HG03442 (cell line): ENCODE measurements at regions not wholly inside any gene's neighbourhood (a gene's known extent, or its start where the extent isn't known, plus 50 kb on each side); places are given as distances from the start of the nearest gene placed in this dataset.

ENCODE experiments used
- ATAC-seq: cut with Tn5 transposase; IDR thresholded peaks from one replicate; pipeline ENCODE4 v1.9.1; 2021; ENCODE audit warnings: mild to moderate bottlenecking, moderate library complexity; ENCODE audit not compliant: unreplicated experiment

GRCh38 chrX:114332766-114333165 is 251.1 kb upstream of the HTR2C start:
- no peak for ATAC-seq

GRCh38 chrX:114334473-114334982 is 249.4 kb upstream of the HTR2C start:
- ATAC-seq = no peak

- ATAC-seq = no peak
These were observed 245.0 kb upstream of the HTR2C start for GRCh38 chrX:114338870-114339269.

DNA sequence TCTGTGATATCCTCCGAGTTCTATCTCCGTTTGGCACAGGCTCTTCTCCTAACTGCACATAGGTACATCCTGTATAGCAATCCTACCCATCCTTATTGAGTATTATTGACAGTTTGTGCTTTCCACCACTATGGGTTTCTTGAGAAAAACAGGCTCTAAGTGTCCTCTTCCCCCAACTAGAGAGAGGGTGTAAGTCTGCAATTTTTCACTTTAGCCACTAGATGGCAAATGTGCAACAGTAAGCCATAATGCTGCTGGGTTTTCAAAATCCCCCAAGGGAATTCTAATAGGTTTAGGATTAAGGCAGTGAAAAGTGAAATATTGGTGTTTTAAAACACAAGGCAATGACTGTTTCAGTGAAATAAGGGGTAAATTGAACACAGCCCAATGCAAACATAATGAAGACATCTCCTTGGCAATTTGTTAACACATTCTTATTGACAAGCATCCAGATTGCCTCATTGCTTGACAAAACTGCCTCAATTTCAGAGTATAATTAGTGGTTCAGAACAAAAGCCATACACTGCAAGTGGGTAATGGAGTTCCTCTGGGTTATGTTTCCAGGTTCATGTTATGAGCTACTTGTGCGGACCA is 239.0 kb upstream of the HTR2C start:
- peak; percentile 80 for ATAC-seq

GRCh38 chrX:114361076-114361725 is 222.7 kb upstream of the HTR2C start:
- no peak for ATAC-seq

DNA sequence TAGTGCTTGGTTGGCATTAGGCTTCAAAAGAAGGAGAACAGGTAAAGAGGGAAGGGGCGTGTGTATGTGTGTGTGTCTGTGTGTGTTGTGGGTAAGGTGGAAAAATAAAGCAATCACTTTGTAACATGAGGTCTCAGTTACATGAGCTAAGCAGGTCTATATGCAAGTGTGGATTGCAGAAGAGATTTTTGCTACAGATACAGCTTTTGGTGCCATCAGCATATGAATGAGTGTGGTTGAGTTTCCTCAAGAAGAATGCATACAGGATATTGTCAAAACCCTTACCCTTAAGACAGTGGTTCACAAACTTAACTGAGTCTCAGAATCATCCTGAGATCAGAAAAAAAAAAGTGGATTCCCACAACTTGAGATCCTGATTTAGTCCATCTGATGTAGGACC is 220.5 kb upstream of the HTR2C start:
- ATAC-seq = no peak

- ATAC-seq = no peak
These were observed 218.6 kb upstream of the HTR2C start for GRCh38 chrX:114365065-114365834.

DNA sequence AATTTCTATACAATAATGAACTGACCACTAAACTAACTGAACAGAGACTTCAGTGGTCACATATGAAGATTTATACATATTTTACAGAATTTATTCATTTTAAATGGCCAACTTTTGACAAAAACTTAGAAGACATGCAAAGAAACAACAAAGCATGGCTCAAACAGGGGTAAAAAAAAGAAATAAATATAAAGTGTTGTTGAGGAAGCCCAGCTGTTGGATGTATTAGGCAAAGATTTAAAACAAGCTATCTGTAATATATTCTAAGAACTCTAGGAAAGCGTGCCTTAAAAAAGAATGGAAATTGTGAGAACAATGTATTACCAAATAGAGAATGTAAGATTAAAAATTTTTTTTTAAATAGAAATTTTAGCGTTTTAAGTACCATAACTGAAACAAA is 210.9 kb upstream of the HTR2C start:
- ATAC-seq = no peak

DNA sequence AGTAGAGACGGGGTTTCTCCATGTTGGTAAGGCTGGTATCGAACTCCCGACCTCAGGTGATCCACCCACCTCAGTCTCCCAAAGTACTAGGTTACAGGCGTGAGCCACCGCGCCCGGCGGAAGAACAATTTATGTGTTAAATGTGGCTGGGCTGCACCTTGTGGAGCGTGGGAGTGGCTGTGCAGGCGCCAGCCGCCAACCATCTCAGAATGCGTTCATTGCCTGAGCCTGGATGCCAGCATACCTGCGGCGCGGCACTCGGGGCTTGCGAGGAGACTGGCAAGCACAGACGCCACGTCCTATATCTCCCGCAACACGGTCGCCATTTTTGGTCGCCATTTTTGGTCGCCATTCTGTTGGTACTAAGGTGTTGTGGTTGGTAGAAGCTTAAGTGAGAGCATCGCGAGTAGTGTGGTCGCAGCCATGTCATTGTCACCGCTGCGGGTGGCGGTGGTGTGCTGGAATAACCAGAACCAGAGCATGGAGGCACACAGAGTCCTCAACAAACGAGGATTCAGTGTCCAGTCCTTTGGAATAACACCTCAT is 193.6 kb upstream of the HTR2C start:
- ATAC-seq = no peak
